SK-N-SH (cell line): ENCODE measurements at regions not wholly inside any gene's neighbourhood (a gene's known extent, or its start where the extent isn't known, plus 50 kb on each side); places are given as distances from the start of the nearest gene placed in this dataset.

Experiments used
- CTCF ChIA-PET: fragments of 300-600, 350-600 bp; formaldehyde crosslinking; extraction: SDS; loops from one replicate; lab custom pipeline; 2021; lab: Yijun Ruan, JAX
- POLR2A ChIA-PET: fragments of 350-600 bp; sonication (Branson Sonifier 250); formaldehyde crosslinking; extraction: SDS; loops from one replicate; lab custom pipeline; 2020; ENCODE audit warnings: antibody characterized with exemption, inconsistent platforms; lab: Yijun Ruan, JAX
- DNase-seq: peaks from one replicate; pipeline ENCODE4 v3.0.0; 2012
- H2AFZ ChIP-seq: fragments of 200-600 bp; sonication (generic); 2 replicates; pipeline ENCODE4 v1.8.1; 2016; ENCODE audit warnings: antibody characterized with exemption, mild to moderate bottlenecking, low read depth
- H3F3A ChIP-seq: fragments of 200-600 bp; sonication (generic); replicated peaks from 2 replicates; pipeline ENCODE3; 2016; ENCODE audit warnings: antibody characterized with exemption, mild to moderate bottlenecking; ENCODE audit not compliant: insufficient read depth
- H3K27ac ChIP-seq, 2 experiments: fragments of 200-500 bp in 1 of 2; fragments of 200-600 bp in 1 of 2; sonication (Bioruptor generic) in 1 of 2; sonication (generic), shearing (Covaris generic) in 1 of 2; 2 replicates each; pipeline versions ENCODE4 v1.5.1 to v1.6.1; 2014 to 2016; ENCODE audit warnings: low read depth in 2 of 2, inconsistent platforms in 1 of 2, low read length in 1 of 2, mild to moderate bottlenecking in 1 of 2, mixed read lengths in 1 of 2
- H3K27me3 ChIP-seq: fragments of 200-600 bp; sonication (generic), shearing (Covaris generic); 2 replicates; pipeline ENCODE4 v1.6.1; 2016; ENCODE audit warnings: mixed run types; ENCODE audit not compliant: insufficient read depth
- H3K36me3 ChIP-seq, 2 experiments: fragments of 200-500 bp in 1 of 2; fragments of 200-600 bp in 1 of 2; sonication (Bioruptor generic) in 1 of 2; sonication (generic) in 1 of 2; replicated peaks in 1 of 2; 2 replicates each; pipeline versions ENCODE3 to v1.5.1; 2014 to 2016; ENCODE audit warnings: low read length in 1 of 2, mild to moderate bottlenecking in 1 of 2; ENCODE audit not compliant: insufficient read depth in 2 of 2, control insufficient read depth in 1 of 2
- H3K4me1 ChIP-seq, 2 experiments: fragments of 200-500 bp in 1 of 2; fragments of 200-600 bp in 1 of 2; sonication (Bioruptor generic) in 1 of 2; sonication (generic), shearing (Covaris generic) in 1 of 2; 2 replicates each; pipeline versions ENCODE4 v1.5.1 to v1.6.1; 2014 to 2016; ENCODE audit warnings: low read depth in 1 of 2, low read length in 1 of 2, mixed run types in 1 of 2; ENCODE audit not compliant: insufficient read depth in 2 of 2, control insufficient read depth in 1 of 2
- H3K4me2 ChIP-seq: fragments of 200-600 bp; sonication (generic), shearing (Covaris generic); 2 replicates; pipeline ENCODE4 v1.6.1; 2017; ENCODE audit warnings: mixed run types
- H3K4me3 ChIP-seq, 2 experiments: fragments of 200-500 bp in 1 of 2; fragments of 200-600 bp in 1 of 2; sonication (Bioruptor generic) in 1 of 2; sonication (generic), shearing (Covaris generic) in 1 of 2; 2 replicates each; pipeline versions ENCODE4 v1.5.1 to v1.8.1; 2014 to 2016; ENCODE audit warnings: low read depth in 2 of 2, inconsistent platforms in 1 of 2, low read length in 1 of 2, mild to moderate bottlenecking in 1 of 2, mixed read lengths in 1 of 2, moderate library complexity in 1 of 2
- H3K79me2 ChIP-seq: fragments of 200-600 bp; sonication (generic); 2 replicates; pipeline ENCODE4 v1.8.1; 2017; ENCODE audit warnings: mild to moderate bottlenecking; ENCODE audit not compliant: insufficient read depth
- H3K9ac ChIP-seq: fragments of 200-600 bp; sonication (generic); 2 replicates; pipeline ENCODE4 v1.6.1; 2017; ENCODE audit warnings: mixed run types
- H3K9me2 ChIP-seq: fragments of 200-600 bp; sonication (generic); 2 replicates; pipeline ENCODE4 v1.6.1; 2017; ENCODE audit warnings: mixed run types
- H3K9me3 ChIP-seq: fragments of 200-600 bp; sonication (generic); 2 replicates; pipeline ENCODE4 v1.6.1; 2017; ENCODE audit warnings: mixed run types, mild to moderate bottlenecking, moderate library complexity
- H4K20me1 ChIP-seq: fragments of 200-600 bp; sonication (generic); 2 replicates; pipeline ENCODE4 v1.6.1; 2017; ENCODE audit warnings: mild to moderate bottlenecking, mixed run types; ENCODE audit not compliant: insufficient read depth
- CHD2 ChIP-seq: fragments of 150-350 bp; IDR thresholded peaks from 2 replicates; pipeline ENCODE4 v1.6.1; 2018; ENCODE audit warnings: low read length; ENCODE audit not compliant: partially characterized antibody
- EP300 ChIP-seq, 2 experiments: IDR thresholded peaks; 2 replicates each; pipeline versions ENCODE4 v1.4.0 to v1.6.1; 2012; ENCODE audit warnings: borderline replicate concordance in 1 of 2, low read depth in 1 of 2, low read length in 1 of 2
- FOSL2 ChIP-seq: IDR thresholded peaks from 2 replicates; pipeline ENCODE4 v1.4.0; 2012; ENCODE audit warnings: low read depth, mild to moderate bottlenecking, moderate library complexity, borderline replicate concordance
- FOXM1 ChIP-seq: IDR thresholded peaks from 2 replicates; pipeline ENCODE4 v1.4.0; 2012; ENCODE audit warnings: low read depth, mild to moderate bottlenecking
- MEF2A ChIP-seq: IDR thresholded peaks from 2 replicates; pipeline ENCODE4 v1.4.0; 2012; ENCODE audit warnings: low read depth, borderline replicate concordance
- MXI1 ChIP-seq: IDR thresholded peaks from 2 replicates; pipeline ENCODE4 v1.6.1; 2012; ENCODE audit warnings: mild to moderate bottlenecking, low read depth, low read length, improper control_type of control experiment
- NFIC ChIP-seq: IDR thresholded peaks from 2 replicates; pipeline ENCODE4 v1.4.0; 2012; ENCODE audit warnings: borderline replicate concordance
- REST ChIP-seq: IDR thresholded peaks from 2 replicates; pipeline ENCODE4 v1.6.1; 2012; ENCODE audit warnings: mild to moderate bottlenecking, low read depth, low read length, moderate library complexity
- RXRA ChIP-seq: IDR thresholded peaks from 2 replicates; pipeline ENCODE4 v1.4.0; 2012; ENCODE audit warnings: low read depth, mild to moderate bottlenecking, borderline replicate concordance
- SIN3A ChIP-seq: IDR thresholded peaks from 2 replicates; pipeline ENCODE4 v1.6.1; 2012; ENCODE audit warnings: low read depth, mild to moderate bottlenecking, low read length, moderate library complexity, borderline replicate concordance
- TAF1 ChIP-seq: IDR thresholded peaks from 2 replicates; pipeline ENCODE4 v1.6.1; 2012; ENCODE audit warnings: low read depth, mild to moderate bottlenecking, low read length, moderate library complexity, borderline replicate concordance
- USF2 ChIP-seq: fragments of 150-350 bp; IDR thresholded peaks from 2 replicates; pipeline ENCODE4 v1.6.1; 2017; ENCODE audit warnings: antibody characterized with exemption, low read length, low read depth, borderline replicate concordance
- WGBS: methylation state at CpG from one replicate; pipeline ENCODE4 v1.1.6; 2017; ENCODE audit warnings: low lambda C conversion rate; 5-methylcytosine and 5-hydroxymethylcytosine counted together
- TF ChIP-seq, protein P1 (sequence below): fragments of 150-350 bp; IDR thresholded peaks from 2 replicates; pipeline ENCODE4 v1.6.1; 2016; ENCODE audit warnings: mild to moderate bottlenecking, low read depth, low read length
- TF ChIP-seq, protein P2 (sequence below): fragments of 200-600 bp; sonication (generic); IDR thresholded peaks from 2 replicates; pipeline ENCODE4 v1.6.1; 2017; ENCODE audit warnings: antibody characterized with exemption, mild to moderate bottlenecking, moderate library complexity

DNA sequence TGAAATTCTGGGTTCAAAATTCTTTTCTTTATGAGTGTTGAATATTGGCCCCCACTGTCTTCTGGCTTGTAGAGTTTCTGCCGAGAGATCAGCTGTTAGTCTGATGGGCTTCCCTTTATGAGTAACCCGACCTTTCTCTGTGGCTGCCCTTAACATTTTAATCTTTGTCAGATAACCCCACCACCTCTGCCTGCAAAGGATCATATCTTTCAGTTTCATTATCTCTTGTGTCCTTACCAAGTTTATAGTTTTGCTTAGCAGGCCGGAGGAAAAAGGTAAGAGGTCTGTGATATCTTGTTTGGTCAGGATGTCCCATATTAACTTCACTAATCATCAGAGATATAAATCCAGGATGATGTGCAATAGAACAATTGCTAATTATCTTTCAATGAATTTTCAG is 970.2 kb upstream of the TYRP1 start:
- WGBS, result 15% methylated on average over 3 of the region's 3 CpGs
- no peak for TF ChIP-seq RXRA
- no peak for TF ChIP-seq TAF1
- TF ChIP-seq EP300 (IDR thresholded peaks at IDR 0.05; ENCODE audit: borderline replicate concordance in 1 of 2, low read depth in 1 of 2, low read length in 1 of 2), result no peak
- no peak for TF ChIP-seq FOXM1
- TF ChIP-seq CHD2, result no peak
- TF ChIP-seq NFIC, result no peak
- TF ChIP-seq REST, result no peak
- TF ChIP-seq SIN3A, result no peak
- TF ChIP-seq, protein P1, sequence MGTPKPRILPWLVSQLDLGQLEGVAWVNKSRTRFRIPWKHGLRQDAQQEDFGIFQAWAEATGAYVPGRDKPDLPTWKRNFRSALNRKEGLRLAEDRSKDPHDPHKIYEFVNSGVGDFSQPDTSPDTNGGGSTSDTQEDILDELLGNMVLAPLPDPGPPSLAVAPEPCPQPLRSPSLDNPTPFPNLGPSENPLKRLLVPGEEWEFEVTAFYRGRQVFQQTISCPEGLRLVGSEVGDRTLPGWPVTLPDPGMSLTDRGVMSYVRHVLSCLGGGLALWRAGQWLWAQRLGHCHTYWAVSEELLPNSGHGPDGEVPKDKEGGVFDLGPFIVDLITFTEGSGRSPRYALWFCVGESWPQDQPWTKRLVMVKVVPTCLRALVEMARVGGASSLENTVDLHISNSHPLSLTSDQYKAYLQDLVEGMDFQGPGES, result no peak
- TF ChIP-seq, protein P2, sequence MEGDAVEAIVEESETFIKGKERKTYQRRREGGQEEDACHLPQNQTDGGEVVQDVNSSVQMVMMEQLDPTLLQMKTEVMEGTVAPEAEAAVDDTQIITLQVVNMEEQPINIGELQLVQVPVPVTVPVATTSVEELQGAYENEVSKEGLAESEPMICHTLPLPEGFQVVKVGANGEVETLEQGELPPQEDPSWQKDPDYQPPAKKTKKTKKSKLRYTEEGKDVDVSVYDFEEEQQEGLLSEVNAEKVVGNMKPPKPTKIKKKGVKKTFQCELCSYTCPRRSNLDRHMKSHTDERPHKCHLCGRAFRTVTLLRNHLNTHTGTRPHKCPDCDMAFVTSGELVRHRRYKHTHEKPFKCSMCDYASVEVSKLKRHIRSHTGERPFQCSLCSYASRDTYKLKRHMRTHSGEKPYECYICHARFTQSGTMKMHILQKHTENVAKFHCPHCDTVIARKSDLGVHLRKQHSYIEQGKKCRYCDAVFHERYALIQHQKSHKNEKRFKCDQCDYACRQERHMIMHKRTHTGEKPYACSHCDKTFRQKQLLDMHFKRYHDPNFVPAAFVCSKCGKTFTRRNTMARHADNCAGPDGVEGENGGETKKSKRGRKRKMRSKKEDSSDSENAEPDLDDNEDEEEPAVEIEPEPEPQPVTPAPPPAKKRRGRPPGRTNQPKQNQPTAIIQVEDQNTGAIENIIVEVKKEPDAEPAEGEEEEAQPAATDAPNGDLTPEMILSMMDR, result no peak
- no peak for TF ChIP-seq FOSL2
- no peak for TF ChIP-seq MXI1
- no peak for TF ChIP-seq USF2
- no peak for TF ChIP-seq MEF2A
- Histone ChIP-seq H3K9me2 (no peaks in the 10 kb centered on the region), H3K36me3 (no peaks in the 10 kb centered on the region), H3F3A (no peaks in the 10 kb centered on the region), H3K9ac (no peak overlapping the region), H3K4me2 (no peak overlapping the region), H3K4me1 (no peaks in the 10 kb centered on the region), H3K9me3 (no peaks in the 10 kb centered on the region; the same call in 1 of the 2 replicates), H4K20me1 (no peaks in the 10 kb centered on the region), H2AFZ (no peak overlapping the region), H3K4me3 (no peak overlapping the region), H3K27me3 (no peaks in the 10 kb centered on the region), H3K27ac (no peak overlapping the region), H3K79me2 (no peaks in the 10 kb centered on the region)
- ChIA-PET POLR2A (no interaction called here), CTCF (no interaction called here)
- DNase-seq, result no peak
